ENCODE measurements at regions not wholly inside any gene's neighbourhood (a gene's known extent, or its start where the extent isn't known, plus 50 kb on each side); places are given as distances from the start of the nearest gene placed in this dataset. TPM values are rescaled to one million over a fixed set of nuclear protein-coding genes. Genes with fewer than 3 reads are reported as not detected.

DNA sequence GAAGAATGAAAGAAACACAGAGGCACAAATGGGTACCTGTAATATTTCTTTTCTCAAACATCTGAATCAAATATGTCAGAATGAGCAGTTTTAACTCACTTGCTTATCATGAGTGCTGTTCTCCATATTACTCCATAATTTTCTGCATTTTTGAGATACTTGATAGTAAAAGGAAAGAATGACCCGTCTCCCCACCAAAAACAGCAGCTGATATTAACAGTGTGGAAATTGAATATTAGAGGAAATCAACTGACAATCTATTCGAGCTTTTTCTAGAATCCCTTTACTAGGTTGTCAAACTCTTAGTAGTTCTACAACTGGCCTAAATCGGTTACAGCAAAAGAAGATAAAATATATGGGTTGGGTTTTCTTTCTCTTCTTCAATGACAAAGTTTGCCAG lies 49.9 kb upstream of the HELT start:
- H2AFZ ChIP-seq = no peak overlapping the region
- 91% methylated on average over 3 of the region's 3 CpGs for WGBS (ENCODE audit: low lambda C conversion rate, missing lambda C conversion rate)
- H3K4me1 ChIP-seq (ENCODE audit: insufficient read depth) = no peaks in the 10 kb centered on the region
- no peaks in the 10 kb centered on the region for H4K20me1 ChIP-seq (ENCODE audit: insufficient read depth, poor library complexity, severe bottlenecking)
- H3K27ac ChIP-seq = no peak overlapping the region
- H3K9me2 ChIP-seq (replicated peaks; ENCODE audit: insufficient read depth) = no peaks in the 10 kb centered on the region
- H3K9me3 ChIP-seq (ENCODE audit: low read depth) = no peaks in the 10 kb centered on the region
- TF ChIP-seq EZH2 (IDR thresholded peaks at IDR 0.05; ENCODE audit: borderline replicate concordance) (no peak), EZH2phosphoT487 (IDR thresholded peaks at IDR 0.05; ENCODE audit: low read depth, severe bottlenecking, unreplicated experiment) (no peak)
- TF ChIP-seq, protein P1, sequence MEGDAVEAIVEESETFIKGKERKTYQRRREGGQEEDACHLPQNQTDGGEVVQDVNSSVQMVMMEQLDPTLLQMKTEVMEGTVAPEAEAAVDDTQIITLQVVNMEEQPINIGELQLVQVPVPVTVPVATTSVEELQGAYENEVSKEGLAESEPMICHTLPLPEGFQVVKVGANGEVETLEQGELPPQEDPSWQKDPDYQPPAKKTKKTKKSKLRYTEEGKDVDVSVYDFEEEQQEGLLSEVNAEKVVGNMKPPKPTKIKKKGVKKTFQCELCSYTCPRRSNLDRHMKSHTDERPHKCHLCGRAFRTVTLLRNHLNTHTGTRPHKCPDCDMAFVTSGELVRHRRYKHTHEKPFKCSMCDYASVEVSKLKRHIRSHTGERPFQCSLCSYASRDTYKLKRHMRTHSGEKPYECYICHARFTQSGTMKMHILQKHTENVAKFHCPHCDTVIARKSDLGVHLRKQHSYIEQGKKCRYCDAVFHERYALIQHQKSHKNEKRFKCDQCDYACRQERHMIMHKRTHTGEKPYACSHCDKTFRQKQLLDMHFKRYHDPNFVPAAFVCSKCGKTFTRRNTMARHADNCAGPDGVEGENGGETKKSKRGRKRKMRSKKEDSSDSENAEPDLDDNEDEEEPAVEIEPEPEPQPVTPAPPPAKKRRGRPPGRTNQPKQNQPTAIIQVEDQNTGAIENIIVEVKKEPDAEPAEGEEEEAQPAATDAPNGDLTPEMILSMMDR (IDR thresholded peaks at IDR 0.05; ENCODE audit: poor library complexity) = no peak
- no peaks in the 10 kb centered on the region for H3K36me3 ChIP-seq (replicated peaks; ENCODE audit: insufficient read depth, low read depth)
- no peaks in the 10 kb centered on the region for H3K79me2 ChIP-seq
- H3K27me3 ChIP-seq = no peaks in the 10 kb centered on the region
- H3K4me3 ChIP-seq = no peak overlapping the region
- H3K4me2 ChIP-seq = no peak overlapping the region
- DNase-seq (ENCODE audit: low spot score) = no peak

MicroRNA genes in the stretch of these regions (microRNA counts, 767-probe panel; counts per million panel counts)
- microRNA hsa-miR-4455 = 5,620 counts per million, percentile 22 among the panel's probes with 10 or more counts

Small RNA genes lying in the stretch of these regions (microRNA-seq; reads per million reads assigned to microRNA genes)
- gene MIR4455 = not detected

Small RNA genes lying in the stretch of these regions (small RNA-seq; reads per million reads assigned to genes)
- not detected for gene MIR4455
